WTC11 (cell line): ENCODE measurements at regions not wholly inside any gene's neighbourhood (a gene's known extent, or its start where the extent isn't known, plus 50 kb on each side); places are given as distances from the start of the nearest gene placed in this dataset.

Experiments
- ATAC-seq: fragments of 200-7000 bp; cut with Tn5 transposase; 2 replicates; pipeline ENCODE4 v1.10.0; 2021; ENCODE audit warnings: mild to moderate bottlenecking, moderate library complexity
- CTCF ChIA-PET: fragments of 300-600 bp; sonication (Branson Sonifier 250); formaldehyde crosslinking; loops from one replicate; lab custom pipeline; 2021; ENCODE audit warnings: antibody characterized with exemption; lab: Charles Lee
- POLR2A ChIA-PET: fragments of 350-600 bp; sonication (Branson Sonifier 250); formaldehyde crosslinking; loops from one replicate; lab custom pipeline; 2021; ENCODE audit warnings: antibody characterized with exemption; lab: Charles Lee
- DNase-seq: peaks from one replicate; pipeline ENCODE4 v3.0.0; 2021; ENCODE audit warnings: low spot score
- H3K27ac Mint-ChIP-seq: 2 replicates; pipeline ENCODE4 v1.8.0; 2021; ENCODE audit warnings: mixed read lengths
- H3K27me3 Mint-ChIP-seq: 2 replicates; pipeline ENCODE4 v1.8.0; 2021; ENCODE audit warnings: low read depth, mild to moderate bottlenecking, moderate library complexity, mixed read lengths
- H3K36me3 Mint-ChIP-seq: 2 replicates; pipeline ENCODE4 v1.8.0; 2021; ENCODE audit warnings: mixed read lengths
- H3K4me1 Mint-ChIP-seq: 2 replicates; pipeline ENCODE4 v1.8.0; 2022; ENCODE audit warnings: mixed read lengths
- H3K4me3 Mint-ChIP-seq: 2 replicates; pipeline ENCODE4 v1.8.0; 2021; ENCODE audit warnings: mild to moderate bottlenecking, moderate library complexity, mixed read lengths
- H3K9me3 Mint-ChIP-seq: 2 replicates; pipeline ENCODE4 v1.8.0; 2021; ENCODE audit warnings: mixed read lengths
- ELF4 ChIP-seq: sonication (generic); formaldehyde crosslinking; IDR thresholded peaks from 2 replicates; pipeline ENCODE4 v1.8.1; 2022; ENCODE audit warnings: low read depth, mild to moderate bottlenecking, moderate library complexity, missing genetic modification reagents
- FOXJ3 ChIP-seq: sonication (generic); formaldehyde crosslinking; IDR thresholded peaks from 2 replicates; pipeline ENCODE4 v1.9.0; 2021; ENCODE audit warnings: missing genetic modification reagents, mild to moderate bottlenecking, borderline replicate concordance
- FOXP1 ChIP-seq: sonication (generic); formaldehyde crosslinking; IDR thresholded peaks from 2 replicates; pipeline ENCODE4 v1.8.0; 2022; ENCODE audit warnings: missing genetic modification reagents, mild to moderate bottlenecking, moderate library complexity, borderline replicate concordance
- GABPB1 ChIP-seq: sonication (generic); formaldehyde crosslinking; IDR thresholded peaks from 2 replicates; pipeline ENCODE4 v1.8.1; 2023; ENCODE audit warnings: mild to moderate bottlenecking, missing genetic modification reagents
- HMGA2 ChIP-seq: fragments of 250-450 bp; sonication (Bioruptor Pico); IDR thresholded peaks from 2 replicates; pipeline ENCODE4 v1.4.0; 2021; ENCODE audit warnings: mild to moderate bottlenecking, moderate library complexity
- JAZF1 ChIP-seq: fragments of 250-450 bp; sonication (Bioruptor Pico); IDR thresholded peaks from 2 replicates; pipeline ENCODE4 v1.9.0; 2021; ENCODE audit warnings: moderate library complexity, mild to moderate bottlenecking, inconsistent platforms
- NFYB ChIP-seq: sonication (generic); formaldehyde crosslinking; conservative IDR thresholded peaks from 2 replicates; pipeline ENCODE4 v1.8.0; 2022; ENCODE audit warnings: low read depth, missing genetic modification reagents
- PRRX2 ChIP-seq: fragments of 250-450 bp; sonication (Bioruptor Pico); IDR thresholded peaks from 2 replicates; pipeline ENCODE4 v1.8.0; 2021; ENCODE audit warnings: mild to moderate bottlenecking
- TCF7 ChIP-seq: sonication (generic); formaldehyde crosslinking; IDR thresholded peaks from 2 replicates; pipeline ENCODE4 v1.8.0; 2022; ENCODE audit warnings: mild to moderate bottlenecking, low read depth, missing genetic modification reagents, moderate library complexity
- ZNF232 ChIP-seq: sonication (generic); formaldehyde crosslinking; IDR thresholded peaks from 2 replicates; pipeline ENCODE4 v1.8.0; 2022; ENCODE audit warnings: mild to moderate bottlenecking, missing genetic modification reagents
- ZNF396 ChIP-seq: fragments of 250-450 bp; sonication (Bioruptor Pico); IDR thresholded peaks from 2 replicates; pipeline ENCODE4 v1.8.0; 2021; ENCODE audit warnings: mild to moderate bottlenecking, moderate library complexity, borderline replicate concordance
- TF ChIP-seq, protein P1 (sequence below): sonication (generic); formaldehyde crosslinking; IDR thresholded peaks from 2 replicates; pipeline ENCODE4 v1.8.1; 2023; ENCODE audit warnings: mild to moderate bottlenecking, missing genetic modification reagents, moderate library complexity
- TF ChIP-seq, protein P2 (sequence below): fragments of 250-450 bp; sonication (Bioruptor Pico); IDR thresholded peaks from 2 replicates; pipeline ENCODE4 v1.8.0; 2021; ENCODE audit warnings: mild to moderate bottlenecking
- TF ChIP-seq, protein P3 (sequence below): fragments of 250-450 bp; sonication (Bioruptor Pico); conservative IDR thresholded peaks from 2 replicates; pipeline ENCODE4 v1.9.0; 2021; ENCODE audit warnings: mild to moderate bottlenecking
- TF ChIP-seq, protein P4 (sequence below): fragments of 250-450 bp; sonication (Bioruptor Pico); IDR thresholded peaks from 2 replicates; pipeline ENCODE4 v1.9.0; 2021; ENCODE audit warnings: moderate library complexity, mild to moderate bottlenecking, inconsistent platforms, borderline replicate concordance
- TF ChIP-seq, protein P5 (sequence below): sonication (generic); formaldehyde crosslinking; IDR thresholded peaks from 2 replicates; pipeline ENCODE4 v1.8.1; 2023; ENCODE audit warnings: mild to moderate bottlenecking, missing genetic modification reagents
- TF ChIP-seq, protein P6 (sequence below): fragments of 250-450 bp; sonication (Bioruptor Pico); IDR thresholded peaks from 2 replicates; pipeline ENCODE4 v1.9.0; 2021; ENCODE audit warnings: mild to moderate bottlenecking, borderline replicate concordance
- TF ChIP-seq, protein P7 (sequence below): sonication (generic); formaldehyde crosslinking; IDR thresholded peaks from 2 replicates; pipeline ENCODE4 v1.8.0; 2023; ENCODE audit warnings: missing genetic modification reagents, mild to moderate bottlenecking, borderline replicate concordance

DNA sequence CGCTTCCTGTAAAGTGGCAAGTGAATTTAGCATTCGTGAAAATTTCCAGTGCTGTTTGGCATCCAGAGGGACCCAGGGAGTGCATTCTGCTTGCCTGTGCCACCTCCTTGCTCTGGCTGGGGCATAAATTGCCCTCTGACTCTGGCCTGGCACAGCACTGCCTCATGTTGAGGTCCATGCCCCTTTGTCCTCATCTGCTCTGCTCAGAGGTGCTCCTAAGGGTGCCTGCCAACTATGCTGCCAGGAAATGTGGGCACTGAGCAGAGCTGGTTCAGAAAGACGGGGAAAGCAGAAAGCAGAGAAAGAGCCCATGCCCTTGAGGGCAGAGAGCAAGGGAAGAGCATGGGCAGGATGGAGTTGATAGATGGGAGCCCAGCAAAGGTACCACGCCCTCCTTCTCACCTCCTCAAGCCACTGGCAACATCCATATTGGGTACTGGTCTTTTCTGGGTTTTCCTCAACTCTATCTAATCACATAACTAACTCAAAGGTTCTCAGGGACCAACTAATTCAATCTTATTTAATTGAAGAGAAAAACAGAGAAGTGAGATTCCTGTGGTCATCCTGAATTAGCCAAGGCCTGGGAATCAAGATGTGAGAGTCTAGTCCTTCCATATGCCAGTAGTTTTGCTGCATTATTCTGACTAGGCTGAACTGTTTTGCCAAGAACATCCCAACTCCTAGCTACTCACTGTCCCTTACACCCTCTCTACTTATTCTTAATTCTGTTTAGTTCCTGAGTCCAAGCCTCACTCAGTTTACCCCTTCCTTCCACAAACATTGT, 441.5 kb upstream of the TNP1 start:
- ChIA-PET CTCF (no interaction called here), POLR2A (no interaction called here)
- H3K4me3 Mint-ChIP-seq, result no peak overlapping the region
- ATAC-seq (no peak), DNase-seq (no peak)
- peaks cover 7% of the 10 kb centered on the region for H3K4me1 Mint-ChIP-seq
- H3K27me3 Mint-ChIP-seq, result peaks cover 29% of the 10 kb centered on the region
- peaks cover 16% of the 10 kb centered on the region for H3K9me3 Mint-ChIP-seq
- H3K36me3 Mint-ChIP-seq, result peaks cover 9% of the 10 kb centered on the region
- TF ChIP-seq ELF4 (CRISPR knock-in tag) (no peak), ZNF396 (no peak), ZNF232 (CRISPR knock-in tag) (no peak), NFYB (no peak), FOXJ3 (no peak), HMGA2 (CRISPR knock-in tag) (no peak), GABPB1 (no peak), FOXP1 (CRISPR knock-in tag) (no peak), PRRX2 (CRISPR knock-in tag) (no peak), TCF7 (CRISPR knock-in tag) (no peak), JAZF1 (CRISPR knock-in tag) (no peak)
- TF ChIP-seq, protein P1, sequence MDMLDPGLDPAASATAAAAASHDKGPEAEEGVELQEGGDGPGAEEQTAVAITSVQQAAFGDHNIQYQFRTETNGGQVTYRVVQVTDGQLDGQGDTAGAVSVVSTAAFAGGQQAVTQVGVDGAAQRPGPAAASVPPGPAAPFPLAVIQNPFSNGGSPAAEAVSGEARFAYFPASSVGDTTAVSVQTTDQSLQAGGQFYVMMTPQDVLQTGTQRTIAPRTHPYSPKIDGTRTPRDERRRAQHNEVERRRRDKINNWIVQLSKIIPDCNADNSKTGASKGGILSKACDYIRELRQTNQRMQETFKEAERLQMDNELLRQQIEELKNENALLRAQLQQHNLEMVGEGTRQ, result no peak
- TF ChIP-seq, protein P2, sequence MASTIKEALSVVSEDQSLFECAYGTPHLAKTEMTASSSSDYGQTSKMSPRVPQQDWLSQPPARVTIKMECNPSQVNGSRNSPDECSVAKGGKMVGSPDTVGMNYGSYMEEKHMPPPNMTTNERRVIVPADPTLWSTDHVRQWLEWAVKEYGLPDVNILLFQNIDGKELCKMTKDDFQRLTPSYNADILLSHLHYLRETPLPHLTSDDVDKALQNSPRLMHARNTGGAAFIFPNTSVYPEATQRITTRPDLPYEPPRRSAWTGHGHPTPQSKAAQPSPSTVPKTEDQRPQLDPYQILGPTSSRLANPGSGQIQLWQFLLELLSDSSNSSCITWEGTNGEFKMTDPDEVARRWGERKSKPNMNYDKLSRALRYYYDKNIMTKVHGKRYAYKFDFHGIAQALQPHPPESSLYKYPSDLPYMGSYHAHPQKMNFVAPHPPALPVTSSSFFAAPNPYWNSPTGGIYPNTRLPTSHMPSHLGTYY (CRISPR knock-in tag), result no peak
- TF ChIP-seq, protein P3, sequence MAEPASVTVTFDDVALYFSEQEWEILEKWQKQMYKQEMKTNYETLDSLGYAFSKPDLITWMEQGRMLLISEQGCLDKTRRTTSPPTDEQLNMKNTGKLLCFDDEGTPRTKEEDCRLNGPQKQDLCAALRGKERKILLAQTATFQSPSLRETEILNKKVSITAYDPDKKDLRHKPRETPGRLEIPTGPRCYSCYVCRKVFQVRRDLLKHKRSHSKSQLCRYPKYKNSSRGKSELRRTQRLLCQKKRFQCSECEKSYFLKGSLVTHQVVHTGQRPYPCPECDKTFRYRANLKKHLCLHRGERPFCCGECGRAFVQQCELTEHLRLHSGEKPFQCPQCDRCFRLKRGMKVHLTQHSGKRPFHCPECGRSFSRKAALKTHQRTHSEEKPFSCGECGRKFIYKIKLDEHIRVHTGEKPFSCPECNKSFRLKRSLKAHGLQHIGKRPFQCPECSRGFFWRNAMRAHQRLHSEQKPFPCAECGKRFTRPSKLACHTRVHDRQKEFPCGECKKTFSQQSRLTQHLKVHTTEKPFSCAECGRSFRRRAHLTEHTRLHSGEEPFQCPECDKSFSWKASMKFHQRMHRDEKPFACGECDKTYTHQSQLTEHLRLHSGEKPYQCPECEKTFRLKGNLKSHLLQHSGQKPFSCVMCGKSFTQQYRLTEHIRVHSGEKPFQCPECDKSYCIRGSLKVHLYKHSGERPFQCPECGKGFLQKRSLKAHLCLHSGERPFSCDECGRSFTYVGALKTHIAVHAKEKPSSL (CRISPR knock-in tag), result no peak
- TF ChIP-seq, protein P4, sequence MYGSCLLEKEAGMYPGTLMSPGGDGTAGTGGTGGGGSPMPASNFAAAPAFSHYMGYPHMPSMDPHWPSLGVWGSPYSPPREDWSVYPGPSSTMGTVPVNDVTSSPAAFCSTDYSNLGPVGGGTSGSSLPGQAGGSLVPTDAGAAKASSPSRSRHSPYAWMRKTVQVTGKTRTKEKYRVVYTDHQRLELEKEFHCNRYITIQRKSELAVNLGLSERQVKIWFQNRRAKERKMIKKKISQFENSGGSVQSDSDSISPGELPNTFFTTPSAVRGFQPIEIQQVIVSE (CRISPR knock-in tag), result no peak
- TF ChIP-seq, protein P5, sequence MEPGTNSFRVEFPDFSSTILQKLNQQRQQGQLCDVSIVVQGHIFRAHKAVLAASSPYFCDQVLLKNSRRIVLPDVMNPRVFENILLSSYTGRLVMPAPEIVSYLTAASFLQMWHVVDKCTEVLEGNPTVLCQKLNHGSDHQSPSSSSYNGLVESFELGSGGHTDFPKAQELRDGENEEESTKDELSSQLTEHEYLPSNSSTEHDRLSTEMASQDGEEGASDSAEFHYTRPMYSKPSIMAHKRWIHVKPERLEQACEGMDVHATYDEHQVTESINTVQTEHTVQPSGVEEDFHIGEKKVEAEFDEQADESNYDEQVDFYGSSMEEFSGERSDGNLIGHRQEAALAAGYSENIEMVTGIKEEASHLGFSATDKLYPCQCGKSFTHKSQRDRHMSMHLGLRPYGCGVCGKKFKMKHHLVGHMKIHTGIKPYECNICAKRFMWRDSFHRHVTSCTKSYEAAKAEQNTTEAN, result no peak
- H3K27ac Mint-ChIP-seq, result no peak overlapping the region

DNA sequence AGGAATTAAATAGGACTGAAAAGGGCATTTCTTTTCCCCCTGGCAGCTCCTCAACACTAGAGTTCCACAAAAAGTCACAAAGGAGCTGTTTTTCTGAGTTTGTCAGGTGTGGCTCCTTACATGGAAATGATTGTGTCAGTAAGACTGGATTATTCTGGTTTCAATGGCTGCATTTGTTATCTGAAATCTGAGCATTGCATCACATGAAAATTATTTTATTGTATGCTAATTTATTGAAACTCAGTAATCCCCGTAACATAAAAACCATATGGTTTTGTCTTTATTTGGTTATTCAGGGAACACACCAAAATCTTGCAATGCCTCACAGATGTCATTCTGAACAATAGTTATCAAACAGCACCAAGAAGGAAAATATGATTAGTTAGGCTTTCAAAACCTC, 439.7 kb upstream of the TNP1 start:
- Mint-ChIP-seq H3K4me1 (no peaks in the 10 kb centered on the region), H3K4me3 (no peak overlapping the region), H3K27me3 (peaks cover 20% of the 10 kb centered on the region), H3K9me3 (peaks cover 12% of the 10 kb centered on the region), H3K36me3 (peaks cover 9% of the 10 kb centered on the region), H3K27ac (no peak overlapping the region)
- ChIA-PET CTCF (interaction anchor here (0.6 kb wide), 1 partner anchor 115 kb away, joined by 4 read pairs; no protein-coding TSS in a partner anchor), POLR2A (no interaction called here)
- no peak for DNase-seq
- no peak for ATAC-seq
- TF ChIP-seq, protein P2 (CRISPR knock-in tag), result no peak
- TF ChIP-seq, protein P6, sequence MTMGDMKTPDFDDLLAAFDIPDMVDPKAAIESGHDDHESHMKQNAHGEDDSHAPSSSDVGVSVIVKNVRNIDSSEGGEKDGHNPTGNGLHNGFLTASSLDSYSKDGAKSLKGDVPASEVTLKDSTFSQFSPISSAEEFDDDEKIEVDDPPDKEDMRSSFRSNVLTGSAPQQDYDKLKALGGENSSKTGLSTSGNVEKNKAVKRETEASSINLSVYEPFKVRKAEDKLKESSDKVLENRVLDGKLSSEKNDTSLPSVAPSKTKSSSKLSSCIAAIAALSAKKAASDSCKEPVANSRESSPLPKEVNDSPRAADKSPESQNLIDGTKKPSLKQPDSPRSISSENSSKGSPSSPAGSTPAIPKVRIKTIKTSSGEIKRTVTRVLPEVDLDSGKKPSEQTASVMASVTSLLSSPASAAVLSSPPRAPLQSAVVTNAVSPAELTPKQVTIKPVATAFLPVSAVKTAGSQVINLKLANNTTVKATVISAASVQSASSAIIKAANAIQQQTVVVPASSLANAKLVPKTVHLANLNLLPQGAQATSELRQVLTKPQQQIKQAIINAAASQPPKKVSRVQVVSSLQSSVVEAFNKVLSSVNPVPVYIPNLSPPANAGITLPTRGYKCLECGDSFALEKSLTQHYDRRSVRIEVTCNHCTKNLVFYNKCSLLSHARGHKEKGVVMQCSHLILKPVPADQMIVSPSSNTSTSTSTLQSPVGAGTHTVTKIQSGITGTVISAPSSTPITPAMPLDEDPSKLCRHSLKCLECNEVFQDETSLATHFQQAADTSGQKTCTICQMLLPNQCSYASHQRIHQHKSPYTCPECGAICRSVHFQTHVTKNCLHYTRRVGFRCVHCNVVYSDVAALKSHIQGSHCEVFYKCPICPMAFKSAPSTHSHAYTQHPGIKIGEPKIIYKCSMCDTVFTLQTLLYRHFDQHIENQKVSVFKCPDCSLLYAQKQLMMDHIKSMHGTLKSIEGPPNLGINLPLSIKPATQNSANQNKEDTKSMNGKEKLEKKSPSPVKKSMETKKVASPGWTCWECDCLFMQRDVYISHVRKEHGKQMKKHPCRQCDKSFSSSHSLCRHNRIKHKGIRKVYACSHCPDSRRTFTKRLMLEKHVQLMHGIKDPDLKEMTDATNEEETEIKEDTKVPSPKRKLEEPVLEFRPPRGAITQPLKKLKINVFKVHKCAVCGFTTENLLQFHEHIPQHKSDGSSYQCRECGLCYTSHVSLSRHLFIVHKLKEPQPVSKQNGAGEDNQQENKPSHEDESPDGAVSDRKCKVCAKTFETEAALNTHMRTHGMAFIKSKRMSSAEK, result no peak
- TF ChIP-seq, protein P7, sequence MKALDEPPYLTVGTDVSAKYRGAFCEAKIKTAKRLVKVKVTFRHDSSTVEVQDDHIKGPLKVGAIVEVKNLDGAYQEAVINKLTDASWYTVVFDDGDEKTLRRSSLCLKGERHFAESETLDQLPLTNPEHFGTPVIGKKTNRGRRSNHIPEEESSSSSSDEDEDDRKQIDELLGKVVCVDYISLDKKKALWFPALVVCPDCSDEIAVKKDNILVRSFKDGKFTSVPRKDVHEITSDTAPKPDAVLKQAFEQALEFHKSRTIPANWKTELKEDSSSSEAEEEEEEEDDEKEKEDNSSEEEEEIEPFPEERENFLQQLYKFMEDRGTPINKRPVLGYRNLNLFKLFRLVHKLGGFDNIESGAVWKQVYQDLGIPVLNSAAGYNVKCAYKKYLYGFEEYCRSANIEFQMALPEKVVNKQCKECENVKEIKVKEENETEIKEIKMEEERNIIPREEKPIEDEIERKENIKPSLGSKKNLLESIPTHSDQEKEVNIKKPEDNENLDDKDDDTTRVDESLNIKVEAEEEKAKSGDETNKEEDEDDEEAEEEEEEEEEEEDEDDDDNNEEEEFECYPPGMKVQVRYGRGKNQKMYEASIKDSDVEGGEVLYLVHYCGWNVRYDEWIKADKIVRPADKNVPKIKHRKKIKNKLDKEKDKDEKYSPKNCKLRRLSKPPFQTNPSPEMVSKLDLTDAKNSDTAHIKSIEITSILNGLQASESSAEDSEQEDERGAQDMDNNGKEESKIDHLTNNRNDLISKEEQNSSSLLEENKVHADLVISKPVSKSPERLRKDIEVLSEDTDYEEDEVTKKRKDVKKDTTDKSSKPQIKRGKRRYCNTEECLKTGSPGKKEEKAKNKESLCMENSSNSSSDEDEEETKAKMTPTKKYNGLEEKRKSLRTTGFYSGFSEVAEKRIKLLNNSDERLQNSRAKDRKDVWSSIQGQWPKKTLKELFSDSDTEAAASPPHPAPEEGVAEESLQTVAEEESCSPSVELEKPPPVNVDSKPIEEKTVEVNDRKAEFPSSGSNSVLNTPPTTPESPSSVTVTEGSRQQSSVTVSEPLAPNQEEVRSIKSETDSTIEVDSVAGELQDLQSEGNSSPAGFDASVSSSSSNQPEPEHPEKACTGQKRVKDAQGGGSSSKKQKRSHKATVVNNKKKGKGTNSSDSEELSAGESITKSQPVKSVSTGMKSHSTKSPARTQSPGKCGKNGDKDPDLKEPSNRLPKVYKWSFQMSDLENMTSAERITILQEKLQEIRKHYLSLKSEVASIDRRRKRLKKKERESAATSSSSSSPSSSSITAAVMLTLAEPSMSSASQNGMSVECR, result no peak
